GM19328 (cell line): ENCODE measurements at regions not wholly inside any gene's neighbourhood (a gene's known extent, or its start where the extent isn't known, plus 50 kb on each side); places are given as distances from the start of the nearest gene placed in this dataset.

Experiments used
- ATAC-seq: cut with Tn5 transposase; IDR thresholded peaks from one replicate; pipeline ENCODE4 v1.9.1; 2021; ENCODE audit warnings: mild to moderate bottlenecking, moderate library complexity; ENCODE audit not compliant: unreplicated experiment

GRCh38 chr2:162908567-162908966, 70.0 kb upstream of the KCNH7 start:
- no peak for ATAC-seq

DNA sequence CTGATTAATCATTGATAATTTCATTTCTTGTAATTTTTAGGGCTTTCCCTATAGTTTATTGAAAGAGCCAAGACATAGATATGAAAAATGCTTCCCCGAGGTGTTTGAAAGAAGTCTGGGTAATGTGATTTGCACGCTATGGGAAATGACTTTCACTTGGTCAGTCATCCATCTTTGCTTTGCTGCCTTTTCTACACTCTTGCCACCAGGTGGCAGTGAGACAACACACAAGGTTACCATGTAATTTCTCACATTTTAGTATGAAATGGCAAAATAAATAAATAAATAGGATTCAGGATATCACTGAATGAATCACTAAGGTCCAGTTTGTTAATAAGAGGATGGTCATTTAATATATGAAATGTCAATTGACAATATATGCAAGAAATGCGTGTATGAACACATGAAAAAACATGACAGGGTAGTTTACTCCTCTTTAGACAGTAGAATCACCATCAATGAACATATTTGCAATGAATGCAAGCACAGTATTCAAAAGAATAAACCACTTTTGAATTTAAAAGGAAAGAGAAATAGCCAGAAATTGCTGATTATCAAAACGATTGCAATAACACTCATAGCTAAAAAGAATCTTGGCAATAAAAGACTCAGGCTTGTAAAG, 52.2 kb upstream of the KCNH7 start:
- peak; percentile 96 for ATAC-seq

- ATAC-seq: no peak
Observed at GRCh38 chr2:162888652-162889051, 50.1 kb upstream of the KCNH7 start.
